ENCODE measurements at regions not wholly inside any gene's neighbourhood (a gene's known extent, or its start where the extent isn't known, plus 50 kb on each side); places are given as distances from the start of the nearest gene placed in this dataset.

DNA sequence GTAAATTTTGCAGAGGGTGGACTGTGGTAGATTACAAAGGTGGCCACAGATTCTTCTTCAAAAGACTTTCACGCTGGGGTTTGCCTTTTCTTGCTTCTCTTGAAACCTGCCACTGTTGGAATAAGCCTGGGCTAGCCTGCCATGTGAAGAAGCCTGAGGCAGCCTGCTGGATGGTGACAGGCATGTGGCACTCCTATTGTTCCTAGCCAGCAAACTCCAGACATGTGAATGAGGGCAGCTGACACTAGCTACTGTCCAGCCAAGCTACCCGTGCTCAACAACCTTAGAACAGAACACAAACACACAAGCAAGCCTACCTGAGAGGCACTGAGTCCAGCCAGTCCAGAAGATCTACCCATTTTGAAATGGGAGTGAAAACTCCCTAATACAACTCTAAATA, 322.7 kb upstream of the LARGE1 start:
- Histone ChIP-seq H3K9me3 (ENCODE audit: control insufficient read depth in 2 of 2, insufficient read depth in 1 of 2, low read length in 1 of 2) (no peaks in the 10 kb centered on the region), H3K27me3 (ENCODE audit: control insufficient read depth in 2 of 2, insufficient read depth in 1 of 2, low read length in 1 of 2) (no peaks in the 10 kb centered on the region), H3K4me1 (ENCODE audit: control insufficient read depth in 2 of 2, insufficient read depth in 2 of 2, low read length in 2 of 2) (no peaks in the 10 kb centered on the region), H3K4me3 (ENCODE audit: low read length in 2 of 2) (no peak overlapping the region), H3K36me3 (ENCODE audit: control insufficient read depth in 2 of 2, insufficient read depth in 2 of 2, low read length in 1 of 2) (no peaks in the 10 kb centered on the region), H3K27ac (ENCODE audit: low read depth in 1 of 2, low read length in 1 of 2) (no peak overlapping the region)
- DNase-seq (ENCODE audit: low read depth in 6 of 9, low spot score in 9 of 9): no peak
- WGBS: 76% methylated on average over 2 of the region's 2 CpGs

DNA sequence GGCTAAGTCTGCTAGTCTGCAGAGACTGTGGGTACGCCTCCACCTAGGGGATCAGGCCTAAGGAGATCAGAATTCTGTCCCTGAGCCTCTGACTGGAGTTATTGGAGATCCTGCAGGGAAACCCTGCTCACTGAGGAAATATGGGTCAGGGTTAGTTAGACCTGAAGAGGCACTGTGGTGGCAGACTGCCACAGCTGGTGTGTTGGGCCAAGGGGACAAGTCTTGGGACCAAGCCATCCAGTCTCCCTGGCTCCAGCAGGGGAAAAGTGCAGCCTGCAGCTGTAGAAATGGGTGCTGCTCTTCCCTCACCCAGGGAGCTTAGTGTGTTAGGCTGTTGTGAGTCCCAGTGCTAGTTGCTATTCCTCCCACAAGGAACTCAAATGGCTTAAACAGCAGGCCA, 334.8 kb upstream of the LARGE1 start:
- no peak for DNase-seq (ENCODE audit: low read depth in 6 of 9, low spot score in 9 of 9)
- no peak overlapping the region for H3K27ac ChIP-seq (ENCODE audit: low read depth in 1 of 2, low read length in 1 of 2)
- H3K4me3 ChIP-seq (ENCODE audit: low read length in 2 of 2): no peak overlapping the region
- peaks cover 0 to 7% of the 10 kb centered on the region in 2 donors for H3K9me3 ChIP-seq (ENCODE audit: control insufficient read depth in 2 of 2, insufficient read depth in 1 of 2, low read length in 1 of 2)
- no peaks in the 10 kb centered on the region for H3K4me1 ChIP-seq (ENCODE audit: control insufficient read depth in 2 of 2, insufficient read depth in 2 of 2, low read length in 2 of 2)
- no peaks in the 10 kb centered on the region for H3K36me3 ChIP-seq (ENCODE audit: control insufficient read depth in 2 of 2, insufficient read depth in 2 of 2, low read length in 1 of 2)
- H3K27me3 ChIP-seq (ENCODE audit: control insufficient read depth in 2 of 2, insufficient read depth in 1 of 2, low read length in 1 of 2): no peaks in the 10 kb centered on the region
- 89% methylated on average over 1 of the region's 1 CpG for WGBS

DNA sequence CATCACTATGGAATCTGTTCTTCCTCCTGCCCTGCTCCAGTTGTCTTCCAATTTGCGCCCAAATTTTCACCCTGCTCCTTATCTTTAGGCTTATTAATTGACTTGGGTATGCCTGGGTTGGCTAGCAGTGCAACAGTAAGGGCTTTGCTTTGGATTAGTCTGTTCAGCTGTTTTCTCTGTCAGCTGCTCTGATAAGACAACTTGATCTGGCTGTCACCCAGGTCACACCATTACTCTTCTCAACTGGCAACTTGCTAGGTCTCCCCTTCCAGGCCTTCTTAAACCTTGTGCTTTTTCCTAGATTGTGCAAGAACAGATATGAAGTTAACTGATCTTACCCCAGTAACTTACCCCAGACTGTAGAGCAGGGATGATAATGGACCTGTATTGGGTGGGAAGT, 357.8 kb upstream of the LARGE1 start:
- Histone ChIP-seq H3K27ac (ENCODE audit: low read depth in 1 of 2, low read length in 1 of 2) (no peak overlapping the region), H3K4me1 (ENCODE audit: control insufficient read depth in 2 of 2, insufficient read depth in 2 of 2, low read length in 2 of 2) (no peaks in the 10 kb centered on the region), H3K4me3 (ENCODE audit: low read length in 2 of 2) (no peak overlapping the region), H3K27me3 (ENCODE audit: control insufficient read depth in 2 of 2, insufficient read depth in 1 of 2, low read length in 1 of 2) (no peaks in the 10 kb centered on the region), H3K36me3 (ENCODE audit: control insufficient read depth in 2 of 2, insufficient read depth in 2 of 2, low read length in 1 of 2) (no peaks in the 10 kb centered on the region), H3K9me3 (ENCODE audit: control insufficient read depth in 2 of 2, insufficient read depth in 1 of 2, low read length in 1 of 2) (no peaks in the 10 kb centered on the region)
- WGBS: 92% methylated on average over 1 of the region's 1 CpG
- DNase-seq (ENCODE audit: low read depth in 6 of 9, low spot score in 9 of 9): no peak

GRCh38 chr22:34281738-34282137, 361.5 kb upstream of the LARGE1 start:
- Histone ChIP-seq H3K4me1 (ENCODE audit: control insufficient read depth in 2 of 2, insufficient read depth in 2 of 2, low read length in 2 of 2) (no peaks in the 10 kb centered on the region), H3K36me3 (ENCODE audit: control insufficient read depth in 2 of 2, insufficient read depth in 2 of 2, low read length in 1 of 2) (no peaks in the 10 kb centered on the region), H3K27ac (ENCODE audit: low read depth in 1 of 2, low read length in 1 of 2) (no peak overlapping the region), H3K4me3 (ENCODE audit: low read length in 2 of 2) (no peak overlapping the region), H3K9me3 (ENCODE audit: control insufficient read depth in 2 of 2, insufficient read depth in 1 of 2, low read length in 1 of 2) (no peaks in the 10 kb centered on the region), H3K27me3 (ENCODE audit: control insufficient read depth in 2 of 2, insufficient read depth in 1 of 2, low read length in 1 of 2) (no peaks in the 10 kb centered on the region)
- 77% methylated on average over 3 of the region's 3 CpGs for WGBS
- no peak for DNase-seq (ENCODE audit: low read depth in 6 of 9, low spot score in 9 of 9)

DNA sequence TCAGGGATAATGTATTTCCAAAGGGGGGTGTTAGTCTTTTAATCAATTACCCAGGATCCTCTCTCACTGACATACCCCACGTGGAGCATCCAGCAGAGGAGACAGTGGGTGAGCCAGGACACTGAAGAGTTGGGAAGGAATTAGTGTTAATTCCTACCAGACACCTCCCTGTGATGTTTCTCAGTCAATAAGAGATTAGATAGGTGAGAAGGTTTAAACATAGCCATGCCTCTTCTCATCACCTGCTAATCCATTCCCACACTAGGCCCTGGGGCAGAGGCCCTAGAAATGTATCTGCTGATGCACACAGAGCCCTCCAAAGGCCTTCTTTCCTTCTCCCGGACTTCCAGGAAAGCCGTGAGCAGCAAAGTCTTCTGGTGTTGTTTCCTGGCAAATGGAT, 363.6 kb upstream of the LARGE1 start:
- 72% methylated on average over 3 of the region's 3 CpGs for WGBS

GRCh38 chr22:34293324-34293723, 373.0 kb upstream of the LARGE1 start:
- WGBS: 61% methylated on average over 4 of the region's 4 CpGs
- Histone ChIP-seq H3K4me3 (ENCODE audit: low read length in 2 of 2) (no peak overlapping the region), H3K36me3 (ENCODE audit: control insufficient read depth in 2 of 2, insufficient read depth in 2 of 2, low read length in 1 of 2) (no peaks in the 10 kb centered on the region), H3K4me1 (ENCODE audit: control insufficient read depth in 2 of 2, insufficient read depth in 2 of 2, low read length in 2 of 2) (no peaks in the 10 kb centered on the region), H3K9me3 (ENCODE audit: control insufficient read depth in 2 of 2, insufficient read depth in 1 of 2, low read length in 1 of 2) (no peaks in the 10 kb centered on the region), H3K27ac (ENCODE audit: low read depth in 1 of 2, low read length in 1 of 2) (no peak overlapping the region), H3K27me3 (ENCODE audit: control insufficient read depth in 2 of 2, insufficient read depth in 1 of 2, low read length in 1 of 2) (no peaks in the 10 kb centered on the region)
- no peak for DNase-seq (ENCODE audit: low read depth in 6 of 9, low spot score in 9 of 9)

More for the DNA sequence above, 363.6 kb upstream of the LARGE1 start:
- DNase-seq (ENCODE audit: low read depth in 6 of 9, low spot score in 9 of 9): no peak
- H3K4me3 ChIP-seq (ENCODE audit: low read length in 2 of 2): no peak overlapping the region
- H3K27ac ChIP-seq (ENCODE audit: low read depth in 1 of 2, low read length in 1 of 2): no peak overlapping the region
- H3K27me3 ChIP-seq (ENCODE audit: control insufficient read depth in 2 of 2, insufficient read depth in 1 of 2, low read length in 1 of 2): no peaks in the 10 kb centered on the region
- no peaks in the 10 kb centered on the region for H3K4me1 ChIP-seq (ENCODE audit: control insufficient read depth in 2 of 2, insufficient read depth in 2 of 2, low read length in 2 of 2)
- no peaks in the 10 kb centered on the region for H3K9me3 ChIP-seq (ENCODE audit: control insufficient read depth in 2 of 2, insufficient read depth in 1 of 2, low read length in 1 of 2)
- H3K36me3 ChIP-seq (ENCODE audit: control insufficient read depth in 2 of 2, insufficient read depth in 2 of 2, low read length in 1 of 2): no peaks in the 10 kb centered on the region

DNA sequence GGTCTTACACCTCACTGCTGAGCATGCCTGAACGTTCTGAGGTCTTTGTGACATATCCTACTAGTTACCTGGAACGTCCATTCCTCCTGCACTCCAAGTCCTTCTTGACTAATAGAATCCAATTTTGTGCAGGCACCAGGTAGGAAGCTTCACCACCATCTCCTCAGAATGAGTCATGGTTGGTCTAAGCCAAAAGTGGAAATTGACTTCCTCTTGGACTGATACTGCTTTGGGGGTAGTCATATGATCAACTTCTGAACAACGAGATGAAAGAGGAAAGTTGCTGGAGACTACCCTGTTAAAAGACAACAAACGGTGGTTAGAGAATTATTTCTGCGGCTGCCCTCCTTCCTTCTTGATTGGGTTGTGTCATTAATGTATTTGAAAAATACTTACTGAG, 374.2 kb upstream of the LARGE1 start:
- H3K36me3 ChIP-seq (ENCODE audit: control insufficient read depth in 2 of 2, insufficient read depth in 2 of 2, low read length in 1 of 2): no peaks in the 10 kb centered on the region
- no peaks in the 10 kb centered on the region for H3K4me1 ChIP-seq (ENCODE audit: control insufficient read depth in 2 of 2, insufficient read depth in 2 of 2, low read length in 2 of 2)
- no peaks in the 10 kb centered on the region for H3K9me3 ChIP-seq (ENCODE audit: control insufficient read depth in 2 of 2, insufficient read depth in 1 of 2, low read length in 1 of 2)
- DNase-seq (ENCODE audit: low read depth in 6 of 9, low spot score in 9 of 9): no peak
- 76% methylated on average over 5 of the region's 5 CpGs for WGBS
- no peak overlapping the region for H3K27ac ChIP-seq (ENCODE audit: low read depth in 1 of 2, low read length in 1 of 2)
- no peak overlapping the region for H3K4me3 ChIP-seq (ENCODE audit: low read length in 2 of 2)
- H3K27me3 ChIP-seq (ENCODE audit: control insufficient read depth in 2 of 2, insufficient read depth in 1 of 2, low read length in 1 of 2): no peaks in the 10 kb centered on the region

DNA sequence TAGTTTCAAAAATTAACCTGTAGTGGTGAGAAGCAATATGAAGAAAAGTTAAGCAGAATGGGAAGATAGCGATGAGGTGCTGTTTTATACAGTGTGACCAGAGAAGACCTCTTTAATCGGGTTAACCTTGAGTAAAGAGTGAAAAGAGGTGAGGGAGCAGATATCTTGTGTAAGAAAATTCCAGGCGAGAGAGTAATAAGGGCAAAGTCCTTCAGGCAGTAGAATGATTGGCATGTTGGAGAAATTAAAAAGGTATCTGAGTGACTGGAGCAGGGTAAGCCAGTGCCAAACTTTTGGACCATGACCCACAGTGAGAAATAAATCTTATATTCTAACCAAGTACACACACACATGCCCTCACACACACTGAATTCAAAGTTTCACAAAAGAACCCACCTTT, 374.7 kb upstream of the LARGE1 start:
- no peak overlapping the region for H3K4me3 ChIP-seq (ENCODE audit: low read length in 2 of 2)
- WGBS: 91% methylated on average over 3 of the region's 3 CpGs
- no peaks in the 10 kb centered on the region for H3K4me1 ChIP-seq (ENCODE audit: control insufficient read depth in 2 of 2, insufficient read depth in 2 of 2, low read length in 2 of 2)
- no peaks in the 10 kb centered on the region for H3K36me3 ChIP-seq (ENCODE audit: control insufficient read depth in 2 of 2, insufficient read depth in 2 of 2, low read length in 1 of 2)
- no peak for DNase-seq (ENCODE audit: low read depth in 6 of 9, low spot score in 9 of 9)
- no peaks in the 10 kb centered on the region for H3K27me3 ChIP-seq (ENCODE audit: control insufficient read depth in 2 of 2, insufficient read depth in 1 of 2, low read length in 1 of 2)
- no peaks in the 10 kb centered on the region for H3K9me3 ChIP-seq (ENCODE audit: control insufficient read depth in 2 of 2, insufficient read depth in 1 of 2, low read length in 1 of 2)
- H3K27ac ChIP-seq (ENCODE audit: low read depth in 1 of 2, low read length in 1 of 2): no peak overlapping the region

DNA sequence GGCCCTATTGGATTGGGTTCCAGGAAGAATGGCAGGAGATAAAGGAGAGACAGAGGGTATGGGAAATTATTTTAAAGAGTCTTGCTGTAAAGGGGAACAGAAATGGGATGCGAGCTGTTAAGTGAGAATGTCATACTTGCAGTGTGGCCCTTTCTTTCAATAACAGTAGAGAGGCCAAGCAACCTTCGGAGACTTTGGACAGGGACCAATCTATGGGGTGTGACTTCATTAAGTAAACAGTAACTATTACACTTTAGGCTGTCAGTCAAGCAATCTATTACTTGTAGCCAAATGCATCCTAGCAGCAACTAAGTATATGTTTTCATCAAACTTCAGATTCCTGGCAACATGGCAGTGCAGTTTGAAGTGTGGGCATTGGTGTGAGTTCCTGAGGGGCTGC, 376.2 kb upstream of the LARGE1 start:
- no peaks in the 10 kb centered on the region for H3K36me3 ChIP-seq (ENCODE audit: control insufficient read depth in 2 of 2, insufficient read depth in 2 of 2, low read length in 1 of 2)
- no peaks in the 10 kb centered on the region for H3K4me1 ChIP-seq (ENCODE audit: control insufficient read depth in 2 of 2, insufficient read depth in 2 of 2, low read length in 2 of 2)
- no peaks in the 10 kb centered on the region for H3K27me3 ChIP-seq (ENCODE audit: control insufficient read depth in 2 of 2, insufficient read depth in 1 of 2, low read length in 1 of 2)
- WGBS: 89% methylated on average over 2 of the region's 2 CpGs
- H3K9me3 ChIP-seq (ENCODE audit: control insufficient read depth in 2 of 2, insufficient read depth in 1 of 2, low read length in 1 of 2): no peaks in the 10 kb centered on the region
- H3K27ac ChIP-seq (ENCODE audit: low read depth in 1 of 2, low read length in 1 of 2): no peak overlapping the region
- H3K4me3 ChIP-seq (ENCODE audit: low read length in 2 of 2): no peak overlapping the region
- no peak for DNase-seq (ENCODE audit: low read depth in 6 of 9, low spot score in 9 of 9)

GRCh38 chr22:34297536-34298120, 377.4 kb upstream of the LARGE1 start:
- Histone ChIP-seq H3K4me1 (ENCODE audit: control insufficient read depth in 2 of 2, insufficient read depth in 2 of 2, low read length in 2 of 2) (no peaks in the 10 kb centered on the region), H3K27me3 (ENCODE audit: control insufficient read depth in 2 of 2, insufficient read depth in 1 of 2, low read length in 1 of 2) (no peaks in the 10 kb centered on the region), H3K27ac (ENCODE audit: low read depth in 1 of 2, low read length in 1 of 2) (no peak overlapping the region), H3K4me3 (ENCODE audit: low read length in 2 of 2) (no peak overlapping the region), H3K36me3 (ENCODE audit: control insufficient read depth in 2 of 2, insufficient read depth in 2 of 2, low read length in 1 of 2) (no peaks in the 10 kb centered on the region), H3K9me3 (ENCODE audit: control insufficient read depth in 2 of 2, insufficient read depth in 1 of 2, low read length in 1 of 2) (no peaks in the 10 kb centered on the region)
- no peak for DNase-seq (ENCODE audit: low read depth in 6 of 9, low spot score in 9 of 9)
- WGBS: 94% methylated on average over 1 of the region's 1 CpG

All from thymus (tissue), 11 donors.